Spleen (tissue), 7 donors: ENCODE measurements at regions not wholly inside any gene's neighbourhood (a gene's known extent, or its start where the extent isn't known, plus 50 kb on each side); places are given as distances from the start of the nearest gene placed in this dataset.

Experiments used
- CTCF ChIP-seq, 11 experiments: fragments of 200-600 bp in 7 of 11; fragments of 450-650 bp in 4 of 11; sonication (generic) in 4 of 11; IDR thresholded peaks in 8 of 11; conservative IDR thresholded peaks in 3 of 11; 1 replicate in 7 of 11; 2 replicates in 4 of 11; pipeline versions ENCODE4 v1.4.0 to v1.8.0; 2016 to 2021; ENCODE audit warnings: antibody characterized with exemption in 11 of 11, inconsistent platforms in 4 of 11, mild to moderate bottlenecking in 1 of 11
- POLR2A ChIP-seq, 3 donors: fragments of 450-650 bp; IDR thresholded peaks; one replicate each; pipeline ENCODE4 v1.5.1; 2017; ENCODE audit warnings: antibody characterized with exemption in 3 of 3, mild to moderate bottlenecking in 1 of 3
- POLR2AphosphoS5 ChIP-seq, 3 donors: sonication (generic); formaldehyde crosslinking; IDR thresholded peaks; one replicate each; pipeline ENCODE4 v1.5.1; 2017; ENCODE audit warnings: antibody characterized with exemption in 3 of 3
- donor health status: DM: no; HTN: no; CAD: no; lungs with moderate emphysema.
- donor health status: DM: no; HTN: no; CAD: no.
- donor health status: DM: no; HTN: no; CAD: no.

- no peak for TF ChIP-seq CTCF (IDR thresholded peaks at IDR 0.05 in 8 of 11, conservative IDR thresholded peaks at IDR 0.05 in 3 of 11)
- no peak for TF ChIP-seq POLR2AphosphoS5 (IDR thresholded peaks at IDR 0.05)
- no peak for TF ChIP-seq POLR2A (IDR thresholded peaks at IDR 0.05)
These were observed 112.9 kb downstream of the TLR5 start for GRCh38 chr1:223029985-223030769.
